T47D (cell line): ENCODE measurements at regions not wholly inside any gene's neighbourhood (a gene's known extent, or its start where the extent isn't known, plus 50 kb on each side); places are given as distances from the start of the nearest gene placed in this dataset.

Experiments used
- DNase-seq, 2 experiments: peaks; one replicate each; pipeline versions ENCODE4 v3.0.0 to v3.0.0-alpha.2; 2011 to 2012; ENCODE audit warnings: low read depth in 1 of 2, low spot score in 1 of 2
- JUND ChIP-seq: IDR thresholded peaks from 2 replicates; pipeline ENCODE4 v1.6.1; 2012; ENCODE audit warnings: low read depth
- in situ Hi-C: cut with HindIII; loops from 2 replicates; pipeline ENCODE4 v1.10.0; 2016; ENCODE audit warnings: low sequenced_read_pairs, low pct_unique_long_range_greater_than_20kb

DNA sequence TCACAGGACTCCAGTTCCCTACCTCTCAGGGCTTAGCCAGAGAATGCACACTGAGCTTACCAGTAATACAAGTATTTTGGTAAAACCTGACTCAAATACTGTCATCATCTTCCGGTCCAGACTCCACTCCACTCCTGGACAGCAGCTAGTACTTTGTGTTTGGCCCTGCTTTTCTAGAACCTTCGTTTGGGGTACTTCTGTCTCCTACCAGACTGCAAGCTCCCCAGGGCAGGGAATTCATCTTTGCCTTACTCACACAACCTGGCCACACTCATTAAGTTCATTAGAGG, 108.9 kb upstream of the CDC42EP3 start:
- no peak for TF ChIP-seq JUND
- DNase-seq, result no peak
- in situ Hi-C loops, result no loop called here

DNA sequence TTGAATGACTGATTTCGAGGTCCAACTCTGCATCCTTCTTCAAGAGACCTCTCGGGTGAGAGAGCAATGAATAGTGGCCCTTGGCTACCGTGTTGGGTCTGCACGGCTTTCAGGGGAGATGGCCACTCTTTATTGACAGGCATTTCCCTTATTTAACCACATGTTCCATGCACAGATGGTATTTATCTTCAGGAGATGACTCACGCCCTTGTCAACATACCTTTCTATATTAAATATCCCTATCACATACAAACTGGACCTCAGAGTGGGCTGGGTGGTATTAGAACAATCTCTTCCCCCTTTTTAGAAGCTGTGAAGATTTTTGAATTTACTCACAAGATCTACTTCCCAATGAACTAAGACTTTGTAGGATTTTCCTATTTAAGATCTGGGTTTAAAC, 109.6 kb upstream of the CDC42EP3 start:
- DNase-seq, result no peak
- in situ Hi-C loops, result no loop called here
- no peak for TF ChIP-seq JUND

DNA sequence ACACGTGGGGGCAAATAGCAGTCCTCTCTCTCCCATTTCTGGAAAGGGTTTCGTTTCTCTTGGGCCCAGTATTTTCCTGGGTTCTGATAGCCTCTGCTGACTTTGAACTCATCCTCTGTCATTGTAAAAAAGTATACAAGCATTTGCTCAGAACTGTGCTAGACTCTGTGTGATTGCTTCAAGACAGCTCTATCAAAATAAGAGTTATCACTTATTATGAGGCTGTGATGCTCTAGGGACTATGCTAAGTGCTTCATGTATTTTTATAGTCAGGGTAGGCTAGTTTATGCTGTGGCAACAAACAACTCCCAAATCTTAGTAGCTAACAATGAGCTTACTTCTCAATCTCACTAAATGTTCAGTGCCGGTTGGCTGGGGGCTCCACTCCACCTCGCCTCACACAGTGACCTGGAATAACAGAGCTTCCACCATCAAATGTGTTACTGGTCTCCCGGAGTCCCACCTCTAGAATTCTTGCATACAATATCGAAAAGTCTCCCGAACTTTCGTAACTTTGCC, 110.8 kb upstream of the CDC42EP3 start:
- TF ChIP-seq JUND, result no peak
- in situ Hi-C loops, result no loop called here
- no peak for DNase-seq

DNA sequence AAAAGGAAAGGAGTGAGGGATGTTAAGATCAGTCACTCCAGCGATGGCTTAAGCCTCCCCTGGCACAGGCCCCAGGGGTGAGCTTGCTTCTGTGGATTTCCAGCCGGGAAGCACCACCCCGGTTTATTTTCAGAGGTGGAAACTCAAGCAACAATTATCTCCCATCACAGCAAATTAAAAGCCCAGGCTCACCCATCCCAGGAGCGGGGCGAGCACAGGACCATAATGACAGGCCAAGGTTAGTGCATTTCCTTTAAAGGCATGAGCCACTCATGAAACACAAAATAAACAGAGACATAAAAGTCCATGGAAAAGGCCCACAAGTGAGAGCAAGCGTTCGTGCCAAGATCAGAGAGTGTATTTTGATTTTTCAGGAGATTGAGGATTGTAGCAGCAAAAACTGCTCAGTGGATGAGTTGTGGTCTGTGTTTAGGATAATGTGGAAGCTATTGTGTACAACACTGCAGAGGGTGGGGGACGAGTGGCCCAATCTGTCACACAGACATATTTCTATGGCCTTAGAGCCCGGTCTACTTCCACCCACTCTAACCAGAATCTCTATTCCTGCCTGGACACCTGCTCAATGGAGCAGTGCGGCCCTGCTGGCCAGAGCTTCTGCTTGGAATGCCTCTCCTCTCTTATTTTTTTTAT, 111.4 kb upstream of the CDC42EP3 start:
- in situ Hi-C loops, result no loop called here
- TF ChIP-seq JUND, result no peak
- DNase-seq, result no peak

DNA sequence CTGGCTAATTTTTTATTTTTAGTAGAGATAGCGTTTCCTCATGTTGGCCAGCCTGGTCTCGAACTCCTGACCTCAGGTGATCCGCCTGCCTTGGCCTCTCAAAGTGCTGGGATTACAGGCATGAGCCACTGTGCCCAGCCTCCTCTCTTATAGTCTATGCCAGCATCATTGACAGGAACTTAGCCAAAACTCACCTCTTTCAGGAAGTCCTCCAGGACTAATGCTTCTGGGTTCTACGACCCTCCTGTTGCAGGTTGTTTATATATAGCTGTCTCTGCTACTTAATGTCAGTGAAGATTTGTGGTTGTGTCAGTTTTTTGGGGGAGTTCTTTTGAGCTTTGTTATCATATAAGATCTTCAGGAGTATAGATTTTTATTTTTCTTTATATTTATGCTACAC, 112.1 kb upstream of the CDC42EP3 start:
- no peak for DNase-seq
- in situ Hi-C loops, result no loop called here
- no peak for TF ChIP-seq JUND

DNA sequence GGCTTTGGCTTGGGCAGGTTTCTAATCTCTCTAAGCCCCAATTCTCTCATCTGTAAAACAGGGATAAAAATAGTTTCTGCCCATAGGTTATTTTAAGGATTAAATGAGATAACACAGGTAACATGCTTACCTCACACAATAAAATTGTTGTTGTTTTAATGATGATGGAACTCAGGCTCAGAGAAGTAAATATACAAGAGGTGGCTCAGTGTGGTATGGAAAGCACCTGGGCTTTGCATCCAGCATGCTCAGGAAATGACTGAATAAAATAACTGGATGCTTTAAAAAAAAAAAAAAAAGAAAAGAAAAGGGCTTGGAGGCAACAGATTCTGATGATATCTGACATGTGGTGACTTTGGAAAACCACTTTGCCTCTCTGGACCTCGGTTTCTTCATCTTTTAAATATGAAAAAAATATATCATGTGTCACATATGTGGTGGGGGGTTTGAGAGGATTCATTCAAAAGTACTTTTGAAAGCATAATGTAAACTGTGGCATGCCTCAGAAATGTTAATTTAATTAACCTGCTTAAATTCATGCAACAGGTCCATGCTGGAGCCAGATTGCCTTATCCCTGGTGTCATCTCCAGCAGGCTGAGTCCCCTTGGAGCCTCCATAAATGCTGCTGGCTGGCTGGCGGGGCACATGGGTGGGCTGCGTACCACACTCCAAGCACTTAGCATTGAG, 112.8 kb upstream of the CDC42EP3 start:
- DNase-seq, result no peak
- in situ Hi-C loops, result no loop called here
- no peak for TF ChIP-seq JUND

DNA sequence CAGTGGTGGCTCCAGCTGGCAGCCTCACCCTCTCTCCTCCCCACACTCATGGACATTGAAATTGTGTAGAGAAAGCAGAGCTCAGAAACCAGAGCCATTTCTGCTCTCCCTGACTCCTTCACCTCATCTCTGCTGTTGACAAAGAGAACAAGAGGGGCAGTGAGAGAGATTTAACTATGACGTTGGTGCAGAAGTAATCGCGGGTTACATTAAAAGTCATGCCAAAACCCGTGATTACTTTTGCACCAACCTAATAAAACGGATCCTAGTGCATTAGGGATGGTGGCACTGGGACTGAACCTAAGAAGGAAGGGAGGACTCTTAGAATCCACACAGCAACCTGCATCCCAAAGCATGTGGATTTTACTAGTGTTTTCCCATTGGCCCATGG, 113.3 kb upstream of the CDC42EP3 start:
- TF ChIP-seq JUND, result no peak
- in situ Hi-C loops, result no loop called here
- DNase-seq, result no peak

DNA sequence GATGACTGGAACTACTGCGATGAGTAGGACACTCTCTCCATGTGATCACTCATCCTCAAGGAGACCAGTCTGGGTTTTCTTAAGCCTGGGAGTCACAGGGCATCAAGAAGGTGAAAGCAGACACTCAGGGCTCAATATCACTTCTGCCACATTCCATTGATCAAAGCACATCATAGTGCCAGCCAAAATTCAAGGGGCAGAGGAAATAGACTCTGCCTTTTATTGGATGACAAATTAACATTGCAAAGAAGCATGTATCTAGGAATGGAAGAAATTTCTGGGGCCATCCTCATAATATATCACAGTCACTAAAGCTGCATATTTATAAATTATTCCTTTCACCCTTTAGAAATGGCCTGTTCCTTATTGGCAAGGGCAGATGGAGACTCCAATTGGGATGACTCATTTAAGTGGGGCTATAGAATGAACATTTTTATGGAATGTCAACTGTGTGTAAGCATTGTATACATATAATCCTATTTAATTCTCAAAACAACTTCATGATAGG, 114.8 kb upstream of the CDC42EP3 start:
- DNase-seq, result no peak
- in situ Hi-C loops, result no loop called here
- TF ChIP-seq JUND, result no peak

DNA sequence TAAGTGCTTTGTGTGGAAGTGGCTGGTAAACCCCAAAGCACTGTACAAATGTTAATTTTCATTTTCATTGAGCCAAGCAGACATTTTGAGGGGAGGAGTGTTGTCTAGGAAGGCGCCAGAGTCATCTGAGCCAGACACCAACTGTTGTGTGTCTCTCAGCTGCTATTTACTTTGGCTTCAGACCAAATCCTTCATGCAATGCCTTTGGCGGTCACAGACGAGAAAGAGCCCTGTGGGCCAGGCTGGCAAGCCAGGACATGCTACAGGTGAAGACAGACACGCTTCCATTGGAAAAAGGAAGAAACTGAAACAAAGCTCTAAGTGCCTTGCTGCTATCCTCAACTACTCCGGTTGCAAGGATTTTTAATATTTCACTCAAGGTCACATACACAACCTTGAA, 115.4 kb upstream of the CDC42EP3 start:
- no peak for TF ChIP-seq JUND
- in situ Hi-C loops, result no loop called here
- peak in 1 of 2 experiments; percentile 88 for DNase-seq

DNA sequence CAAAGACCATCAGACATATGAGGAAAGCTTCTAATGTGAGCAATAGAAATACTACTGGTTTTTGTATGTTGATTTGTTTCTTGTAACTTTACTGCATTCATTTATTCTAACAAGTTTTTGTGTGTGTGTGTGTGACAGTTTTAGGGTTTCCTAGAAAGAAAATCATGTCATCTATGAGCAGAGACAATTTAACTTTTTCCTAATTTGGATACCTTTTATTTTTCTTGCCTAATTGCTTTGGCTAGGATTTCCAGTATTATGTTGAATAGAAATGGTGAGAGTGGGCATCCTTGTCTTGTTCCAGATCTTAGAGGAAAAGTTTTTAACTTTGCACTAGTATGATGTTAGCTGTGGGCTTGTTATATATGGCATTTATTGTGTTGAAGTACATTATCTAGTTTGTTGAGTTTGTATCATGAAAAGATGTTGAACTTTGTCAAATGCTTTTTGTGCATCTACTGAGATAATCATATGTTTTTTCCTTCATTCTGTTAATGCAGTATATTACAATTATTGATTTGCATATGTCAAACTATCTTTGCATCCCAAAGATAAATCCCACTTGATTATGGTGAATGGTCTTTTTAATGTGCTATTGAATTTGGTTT, 117.3 kb upstream of the CDC42EP3 start:
- in situ Hi-C loops, result no loop called here
- DNase-seq, result no peak
- TF ChIP-seq JUND, result no peak

DNA sequence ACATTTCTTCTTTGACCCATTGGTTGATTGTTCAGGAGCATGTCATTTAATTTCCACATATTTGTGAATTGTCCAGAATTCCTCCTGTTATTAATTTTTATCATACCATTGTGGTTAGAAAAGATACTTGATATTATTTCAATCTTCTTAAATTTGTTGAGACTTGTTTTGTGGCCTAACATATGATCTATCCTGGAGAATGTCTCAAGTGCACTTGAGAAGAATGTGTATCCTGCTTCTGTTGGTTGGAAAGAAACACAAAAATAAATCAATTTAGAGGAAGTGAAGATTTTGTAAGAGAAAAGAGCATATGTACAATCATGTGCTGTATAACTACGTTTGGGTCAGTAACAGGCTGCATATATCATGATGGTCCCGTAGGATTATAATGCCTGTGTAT, 118.6 kb upstream of the CDC42EP3 start:
- in situ Hi-C loops, result no loop called here
- no peak for DNase-seq
- TF ChIP-seq JUND, result no peak

DNA sequence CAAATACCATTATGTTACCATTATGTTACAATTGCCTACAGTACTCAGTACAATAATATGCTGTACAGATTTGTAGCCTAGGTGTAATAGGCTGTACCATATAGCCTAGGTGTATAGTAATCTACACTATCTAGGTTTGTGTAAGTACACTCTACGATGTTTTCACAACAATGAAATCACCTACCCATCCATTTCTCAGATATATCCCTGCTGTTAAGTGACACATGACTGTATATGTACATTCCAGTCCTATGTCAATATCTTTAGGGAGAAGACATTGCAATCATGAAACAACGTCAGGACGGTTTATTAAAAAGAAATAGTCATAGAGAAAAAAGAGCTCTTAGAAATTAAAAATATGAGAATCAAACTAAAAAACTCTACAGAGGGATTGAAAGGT, 119.0 kb upstream of the CDC42EP3 start:
- in situ Hi-C loops, result no loop called here
- peak in 1 of 2 experiments; percentile 43 for DNase-seq
- peak; percentile 56; the same call in 1 of the 2 replicates for TF ChIP-seq JUND

DNA sequence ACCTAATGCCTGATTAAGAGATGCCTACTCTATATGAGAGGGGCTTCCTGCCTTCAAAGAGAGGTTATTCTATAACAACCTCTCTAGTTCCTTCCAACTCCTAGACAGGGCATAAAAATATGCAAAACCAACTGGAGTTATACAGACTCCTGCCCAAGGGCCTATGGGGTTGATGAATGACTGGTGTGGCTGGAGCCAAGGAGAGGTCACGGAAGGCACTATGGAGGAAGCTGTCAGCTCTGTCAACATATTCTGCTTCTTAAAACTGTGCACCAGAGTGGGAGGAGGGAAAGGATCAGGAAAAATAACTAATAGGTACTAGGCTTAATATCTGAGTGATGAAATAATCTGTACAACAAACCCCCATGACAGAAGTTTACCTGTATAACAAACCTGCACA, 120.9 kb upstream of the CDC42EP3 start:
- no peak for TF ChIP-seq JUND
- no peak for DNase-seq
- in situ Hi-C loops, result no loop called here
